Fibroblast of mammary gland (primary cell): ENCODE measurements at regions not wholly inside any gene's neighbourhood (a gene's known extent, or its start where the extent isn't known, plus 50 kb on each side); places are given as distances from the start of the nearest gene placed in this dataset.

ENCODE experiments used
- DNase-seq: peaks from one replicate; pipeline ENCODE4 v3.0.0-alpha.2; 2010; ENCODE audit warnings: low read depth
- H3K4me3 ChIP-seq: 2 replicates; pipeline ENCODE4 v1.5.1; 2011; ENCODE audit warnings: low read depth, mild to moderate bottlenecking, low read length, moderate library complexity; ENCODE audit not compliant: control insufficient read depth
- CTCF ChIP-seq: conservative IDR thresholded peaks from 2 replicates; pipeline ENCODE4 v1.5.1; 2011; ENCODE audit warnings: low read depth, low read length, inconsistent platforms; ENCODE audit not compliant: control insufficient read depth, insufficient read depth

GRCh38 chr21:15206514-15206913 is 141.7 kb upstream of the NRIP1 start:
- DNase-seq: no peak
- H3K4me3 ChIP-seq: no peak overlapping the region
- no peak for TF ChIP-seq CTCF

- H3K4me3 ChIP-seq: no peak overlapping the region
- TF ChIP-seq CTCF: no peak
- DNase-seq: no peak
Observed at GRCh38 chr21:15207231-15207630, 142.4 kb upstream of the NRIP1 start.

- no peak for TF ChIP-seq CTCF
- H3K4me3 ChIP-seq: no peak overlapping the region
- no peak for DNase-seq
Observed at GRCh38 chr21:15207635-15208370, 143.0 kb upstream of the NRIP1 start.

- DNase-seq: no peak
- no peak for TF ChIP-seq CTCF
- H3K4me3 ChIP-seq: no peak overlapping the region
Observed at GRCh38 chr21:15208786-15209185, 144.0 kb upstream of the NRIP1 start.

- DNase-seq: no peak
- H3K4me3 ChIP-seq: no peak overlapping the region
- TF ChIP-seq CTCF: no peak
Observed at GRCh38 chr21:15209224-15209623, 144.4 kb upstream of the NRIP1 start.

- TF ChIP-seq CTCF: no peak
- DNase-seq: peak; percentile 89
- no peak overlapping the region for H3K4me3 ChIP-seq
Observed at GRCh38 chr21:15210235-15210678, 145.5 kb upstream of the NRIP1 start.

GRCh38 chr21:15211491-15212133 is 146.8 kb upstream of the NRIP1 start:
- TF ChIP-seq CTCF: no peak
- H3K4me3 ChIP-seq: no peak overlapping the region
- DNase-seq: no peak
